ENCODE measurements at regions not wholly inside any gene's neighbourhood (a gene's known extent, or its start where the extent isn't known, plus 50 kb on each side); places are given as distances from the start of the nearest gene placed in this dataset.

DNA sequence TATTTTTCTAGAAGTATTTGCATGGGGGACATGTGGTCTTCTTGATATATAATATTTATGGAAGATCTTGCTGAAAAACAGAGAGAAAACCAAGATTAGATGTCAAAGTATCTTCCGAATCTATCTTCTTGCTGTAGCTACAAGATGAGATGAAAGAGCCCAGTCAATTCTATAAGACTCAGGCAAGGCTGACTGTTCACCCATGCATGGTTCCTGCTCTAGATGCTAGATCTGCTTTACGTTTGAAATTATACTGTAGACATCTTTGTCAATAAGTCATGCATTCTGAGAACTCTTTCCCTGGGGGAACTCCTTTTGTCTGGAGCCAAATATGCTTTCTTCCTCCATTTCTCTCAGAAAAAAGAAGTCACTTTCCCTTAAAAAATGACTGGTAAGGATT is 1292.0 kb downstream of the XPNPEP1 start:
- TF ChIP-seq, protein P1, sequence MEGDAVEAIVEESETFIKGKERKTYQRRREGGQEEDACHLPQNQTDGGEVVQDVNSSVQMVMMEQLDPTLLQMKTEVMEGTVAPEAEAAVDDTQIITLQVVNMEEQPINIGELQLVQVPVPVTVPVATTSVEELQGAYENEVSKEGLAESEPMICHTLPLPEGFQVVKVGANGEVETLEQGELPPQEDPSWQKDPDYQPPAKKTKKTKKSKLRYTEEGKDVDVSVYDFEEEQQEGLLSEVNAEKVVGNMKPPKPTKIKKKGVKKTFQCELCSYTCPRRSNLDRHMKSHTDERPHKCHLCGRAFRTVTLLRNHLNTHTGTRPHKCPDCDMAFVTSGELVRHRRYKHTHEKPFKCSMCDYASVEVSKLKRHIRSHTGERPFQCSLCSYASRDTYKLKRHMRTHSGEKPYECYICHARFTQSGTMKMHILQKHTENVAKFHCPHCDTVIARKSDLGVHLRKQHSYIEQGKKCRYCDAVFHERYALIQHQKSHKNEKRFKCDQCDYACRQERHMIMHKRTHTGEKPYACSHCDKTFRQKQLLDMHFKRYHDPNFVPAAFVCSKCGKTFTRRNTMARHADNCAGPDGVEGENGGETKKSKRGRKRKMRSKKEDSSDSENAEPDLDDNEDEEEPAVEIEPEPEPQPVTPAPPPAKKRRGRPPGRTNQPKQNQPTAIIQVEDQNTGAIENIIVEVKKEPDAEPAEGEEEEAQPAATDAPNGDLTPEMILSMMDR (conservative IDR thresholded peaks at IDR 0.05; ENCODE audit: low read length): no peak
- no peak for TF ChIP-seq EZH2phosphoT487 (IDR thresholded peaks at IDR 0.05; ENCODE audit: borderline replicate concordance, low read depth, low read length)

All from OCI-LY7 (cell line).